ENCODE measurements at regions not wholly inside any gene's neighbourhood (a gene's known extent, or its start where the extent isn't known, plus 50 kb on each side); places are given as distances from the start of the nearest gene placed in this dataset.

GRCh38 chr21:38986806-38987632 lies 181.3 kb downstream of the ETS2 start:
- DNase-seq (no peak), ATAC-seq (no peak)
- Histone ChIP-seq H3K9me3 (no peaks in the 10 kb centered on the region), H3K4me3 (no peak overlapping the region), H3K36me3 (no peaks in the 10 kb centered on the region), H3K27me3 (no peaks in the 10 kb centered on the region), H3K4me1 (peaks cover 54% of the 10 kb centered on the region), H3K27ac (no peak overlapping the region)
- intact Hi-C loops (cut with DNase I) = no loop called here
- no peak for TF ChIP-seq CTCF (IDR thresholded peaks at IDR 0.05)

GRCh38 chr21:38986406-38986805 lies 180.7 kb downstream of the ETS2 start:
- DNase-seq = no peak
- TF ChIP-seq CTCF (IDR thresholded peaks at IDR 0.05) = no peak
- intact Hi-C loops (cut with DNase I) = no loop called here

GRCh38 chr21:38985568-38986378 lies 180.0 kb downstream of the ETS2 start:
- TF ChIP-seq CTCF (IDR thresholded peaks at IDR 0.05) = no peak
- intact Hi-C loops (cut with DNase I) = no loop called here
- Histone ChIP-seq H3K9me3 (no peaks in the 10 kb centered on the region), H3K36me3 (no peaks in the 10 kb centered on the region), H3K4me1 (peaks cover 42% of the 10 kb centered on the region), H3K27ac (peak overlapping the region; percentile 37), H3K4me3 (no peak overlapping the region), H3K27me3 (no peaks in the 10 kb centered on the region)
- peak; percentile 65 for ATAC-seq
- DNase-seq = peak; percentile 79

More at GRCh38 chr21:38986406-38986805, 180.7 kb downstream of the ETS2 start:
- Histone ChIP-seq H3K9me3 (no peaks in the 10 kb centered on the region), H3K4me3 (no peak overlapping the region), H3K36me3 (no peaks in the 10 kb centered on the region), H3K27me3 (no peaks in the 10 kb centered on the region), H3K27ac (no peak overlapping the region), H3K4me1 (peaks cover 48% of the 10 kb centered on the region)
- ATAC-seq = no peak

- DNase-seq (no peak), ATAC-seq (peak; percentile 6)
- H3K4me1 ChIP-seq = peaks cover 35% of the 10 kb centered on the region
Observed at GRCh38 chr21:38984982-38985567, 179.3 kb downstream of the ETS2 start.

More at GRCh38 chr21:38984982-38985567, 179.3 kb downstream of the ETS2 start:
- peak overlapping the region; percentile 37 for H3K27ac ChIP-seq
- H3K27me3 ChIP-seq = no peaks in the 10 kb centered on the region
- H3K9me3 ChIP-seq = no peaks in the 10 kb centered on the region
- intact Hi-C loops (cut with DNase I) = no loop called here
- H3K36me3 ChIP-seq = no peaks in the 10 kb centered on the region
- TF ChIP-seq CTCF (IDR thresholded peaks at IDR 0.05) = no peak
- H3K4me3 ChIP-seq = no peak overlapping the region

All from upper lobe of right lung (tissue), 1 donor.